ENCODE measurements at regions not wholly inside any gene's neighbourhood (a gene's known extent, or its start where the extent isn't known, plus 50 kb on each side); places are given as distances from the start of the nearest gene placed in this dataset.

GRCh38 chr6:6964675-6965074 is 143.1 kb upstream of the RREB1 start:
- H3K27me3 Mint-ChIP-seq = peaks cover 26% of the 10 kb centered on the region
- H3K4me3 Mint-ChIP-seq = no peak overlapping the region
- H3K36me3 Mint-ChIP-seq (ENCODE audit: low read depth) = no peaks in the 10 kb centered on the region
- no peak for DNase-seq
- no peak overlapping the region for H3K27ac Mint-ChIP-seq
- H3K4me1 Mint-ChIP-seq = peaks cover 6% of the 10 kb centered on the region
- ATAC-seq = no peak
- H3K9me3 ChIP-seq (ENCODE audit: control insufficient read depth, low read length, poor library complexity, severe bottlenecking) = no peaks in the 10 kb centered on the region

GRCh38 chr6:6966127-6966526 is 141.6 kb upstream of the RREB1 start:
- H3K27me3 Mint-ChIP-seq = peaks cover 26% of the 10 kb centered on the region
- peaks cover 3% of the 10 kb centered on the region for H3K4me1 Mint-ChIP-seq
- no peaks in the 10 kb centered on the region for H3K36me3 Mint-ChIP-seq (ENCODE audit: low read depth)
- H3K4me3 Mint-ChIP-seq = no peak overlapping the region
- H3K9me3 ChIP-seq (ENCODE audit: control insufficient read depth, low read length, poor library complexity, severe bottlenecking) = no peaks in the 10 kb centered on the region
- DNase-seq (no peak), ATAC-seq (no peak)
- no peak overlapping the region for H3K27ac Mint-ChIP-seq

- peaks cover 26% of the 10 kb centered on the region for H3K27me3 Mint-ChIP-seq
- no peaks in the 10 kb centered on the region for H3K36me3 Mint-ChIP-seq (ENCODE audit: low read depth)
- H3K4me3 Mint-ChIP-seq = no peak overlapping the region
- no peaks in the 10 kb centered on the region for H3K9me3 ChIP-seq (ENCODE audit: control insufficient read depth, low read length, poor library complexity, severe bottlenecking)
- H3K27ac Mint-ChIP-seq = no peak overlapping the region
- DNase-seq (no peak), ATAC-seq (no peak)
- peaks cover 3% of the 10 kb centered on the region for H3K4me1 Mint-ChIP-seq
Measured at GRCh38 chr6:6966569-6966968, 141.2 kb upstream of the RREB1 start.

- Mint-ChIP-seq H3K36me3 (ENCODE audit: low read depth) (no peaks in the 10 kb centered on the region), H3K27me3 (peaks cover 25% of the 10 kb centered on the region), H3K27ac (no peak overlapping the region), H3K4me3 (no peak overlapping the region), H3K4me1 (peaks cover 3% of the 10 kb centered on the region)
- no peaks in the 10 kb centered on the region for H3K9me3 ChIP-seq (ENCODE audit: control insufficient read depth, low read length, poor library complexity, severe bottlenecking)
- ATAC-seq (no peak), DNase-seq (no peak)
Measured at GRCh38 chr6:6968357-6968730, 139.4 kb upstream of the RREB1 start.

GRCh38 chr6:6968731-6969552 is 138.8 kb upstream of the RREB1 start:
- no peaks in the 10 kb centered on the region for H3K36me3 Mint-ChIP-seq (ENCODE audit: low read depth)
- peaks cover 3% of the 10 kb centered on the region for H3K4me1 Mint-ChIP-seq

GRCh38 chr6:6969761-6970223 is 138.0 kb upstream of the RREB1 start:
- Mint-ChIP-seq H3K36me3 (ENCODE audit: low read depth) (no peaks in the 10 kb centered on the region), H3K4me1 (peaks cover 3% of the 10 kb centered on the region), H3K4me3 (no peak overlapping the region), H3K27me3 (peaks cover 28% of the 10 kb centered on the region), H3K27ac (no peak overlapping the region)
- H3K9me3 ChIP-seq (ENCODE audit: control insufficient read depth, low read length, poor library complexity, severe bottlenecking) = no peaks in the 10 kb centered on the region
- no peak for DNase-seq
- no peak for ATAC-seq

More at GRCh38 chr6:6968731-6969552, 138.8 kb upstream of the RREB1 start:
- Mint-ChIP-seq H3K4me3 (no peak overlapping the region), H3K27me3 (peaks cover 30% of the 10 kb centered on the region), H3K27ac (no peak overlapping the region)
- ATAC-seq (no peak), DNase-seq (no peak)
- H3K9me3 ChIP-seq (ENCODE audit: control insufficient read depth, low read length, poor library complexity, severe bottlenecking) = no peaks in the 10 kb centered on the region

- Mint-ChIP-seq H3K4me3 (no peak overlapping the region), H3K27ac (no peak overlapping the region), H3K36me3 (ENCODE audit: low read depth) (no peaks in the 10 kb centered on the region), H3K27me3 (peaks cover 24% of the 10 kb centered on the region), H3K4me1 (peaks cover 3% of the 10 kb centered on the region)
- DNase-seq = no peak
- no peak for ATAC-seq
- no peaks in the 10 kb centered on the region for H3K9me3 ChIP-seq (ENCODE audit: control insufficient read depth, low read length, poor library complexity, severe bottlenecking)
Measured at GRCh38 chr6:6970851-6971250, 136.9 kb upstream of the RREB1 start.

- H3K9me3 ChIP-seq (ENCODE audit: control insufficient read depth, low read length, poor library complexity, severe bottlenecking) = no peaks in the 10 kb centered on the region
- H3K27me3 Mint-ChIP-seq = peaks cover 24% of the 10 kb centered on the region
- ATAC-seq (no peak), DNase-seq (no peak)
- peaks cover 3% of the 10 kb centered on the region for H3K4me1 Mint-ChIP-seq
- no peak overlapping the region for H3K27ac Mint-ChIP-seq
- no peak overlapping the region for H3K4me3 Mint-ChIP-seq
- no peaks in the 10 kb centered on the region for H3K36me3 Mint-ChIP-seq (ENCODE audit: low read depth)
Measured at GRCh38 chr6:6971369-6971768, 136.4 kb upstream of the RREB1 start.

- no peaks in the 10 kb centered on the region for H3K9me3 ChIP-seq (ENCODE audit: control insufficient read depth, low read length, poor library complexity, severe bottlenecking)
- no peak for ATAC-seq
- no peaks in the 10 kb centered on the region for H3K4me1 Mint-ChIP-seq
- DNase-seq = no peak
- no peak overlapping the region for H3K4me3 Mint-ChIP-seq
- H3K36me3 Mint-ChIP-seq (ENCODE audit: low read depth) = no peaks in the 10 kb centered on the region
- no peak overlapping the region for H3K27ac Mint-ChIP-seq
- peaks cover 24% of the 10 kb centered on the region for H3K27me3 Mint-ChIP-seq
Measured at GRCh38 chr6:6972456-6972855, 135.3 kb upstream of the RREB1 start.

- DNase-seq (no peak), ATAC-seq (no peak)
- no peaks in the 10 kb centered on the region for H3K9me3 ChIP-seq (ENCODE audit: control insufficient read depth, low read length, poor library complexity, severe bottlenecking)
- H3K4me1 Mint-ChIP-seq = no peaks in the 10 kb centered on the region
- no peak overlapping the region for H3K4me3 Mint-ChIP-seq
- H3K27me3 Mint-ChIP-seq = peaks cover 24% of the 10 kb centered on the region
- H3K36me3 Mint-ChIP-seq (ENCODE audit: low read depth) = no peaks in the 10 kb centered on the region
- H3K27ac Mint-ChIP-seq = no peak overlapping the region
Measured at GRCh38 chr6:6973721-6974120, 134.0 kb upstream of the RREB1 start.

- DNase-seq = no peak
- no peak overlapping the region for H3K4me3 Mint-ChIP-seq
Measured at GRCh38 chr6:6975459-6976111, 132.2 kb upstream of the RREB1 start.

GRCh38 chr6:6976193-6976592 is 131.6 kb upstream of the RREB1 start:
- no peak for ATAC-seq
- no peaks in the 10 kb centered on the region for H3K36me3 Mint-ChIP-seq (ENCODE audit: low read depth)
- H3K27ac Mint-ChIP-seq = no peak overlapping the region
- DNase-seq = no peak
- no peak overlapping the region for H3K4me3 Mint-ChIP-seq
- H3K4me1 Mint-ChIP-seq = no peaks in the 10 kb centered on the region
- no peaks in the 10 kb centered on the region for H3K9me3 ChIP-seq (ENCODE audit: control insufficient read depth, low read length, poor library complexity, severe bottlenecking)
- peaks cover 16% of the 10 kb centered on the region for H3K27me3 Mint-ChIP-seq

More at GRCh38 chr6:6975459-6976111, 132.2 kb upstream of the RREB1 start:
- Mint-ChIP-seq H3K27ac (no peak overlapping the region), H3K4me1 (no peaks in the 10 kb centered on the region), H3K27me3 (peaks cover 16% of the 10 kb centered on the region), H3K36me3 (ENCODE audit: low read depth) (no peaks in the 10 kb centered on the region)
- H3K9me3 ChIP-seq (ENCODE audit: control insufficient read depth, low read length, poor library complexity, severe bottlenecking) = no peaks in the 10 kb centered on the region
- no peak for ATAC-seq

GRCh38 chr6:6978731-6979130 is 129.0 kb upstream of the RREB1 start:
- peaks cover 2% of the 10 kb centered on the region for H3K4me1 Mint-ChIP-seq

More at GRCh38 chr6:6978731-6979130, 129.0 kb upstream of the RREB1 start:
- H3K27ac Mint-ChIP-seq = no peak overlapping the region
- DNase-seq = no peak
- H3K4me3 Mint-ChIP-seq = no peak overlapping the region
- H3K27me3 Mint-ChIP-seq = peaks cover 15% of the 10 kb centered on the region
- H3K9me3 ChIP-seq (ENCODE audit: control insufficient read depth, low read length, poor library complexity, severe bottlenecking) = no peaks in the 10 kb centered on the region
- no peaks in the 10 kb centered on the region for H3K36me3 Mint-ChIP-seq (ENCODE audit: low read depth)
- no peak for ATAC-seq

Measured in T-helper 17 cell (primary cell).